ACC112 (cell line): ENCODE measurements at regions not wholly inside any gene's neighbourhood (a gene's known extent, or its start where the extent isn't known, plus 50 kb on each side); places are given as distances from the start of the nearest gene placed in this dataset.
"Not testable (repeated sequence)": the region's sequence is repeated elsewhere in the genome, so short reads cannot be mapped to it uniquely, and the experiment has no call there.

Experiments
- H2AFZ ChIP-seq: fragments of 200-600 bp; sonication (generic); one replicate; pipeline ENCODE4 v1.6.0; 2017; ENCODE audit warnings: antibody characterized with exemption, low read length; ENCODE audit not compliant: unreplicated experiment
- H3K27ac ChIP-seq: fragments of 200-600 bp; sonication (generic); 2 replicates; pipeline ENCODE4 v1.5.1; 2014; ENCODE audit warnings: low read depth, mild to moderate bottlenecking, antibody characterized with exemption, low read length, moderate library complexity
- H3K27me3 ChIP-seq: fragments of 200-600 bp; sonication (generic); 2 replicates; pipeline ENCODE4 v1.6.1; 2014; ENCODE audit warnings: mild to moderate bottlenecking, antibody characterized with exemption, low read length, moderate library complexity, mixed read lengths; ENCODE audit not compliant: insufficient read depth
- H3K36me3 ChIP-seq: fragments of 200-600 bp; sonication (generic); 2 replicates; pipeline ENCODE4 v1.6.1; 2016; ENCODE audit warnings: mild to moderate bottlenecking, antibody characterized with exemption, low read length, moderate library complexity, mixed read lengths; ENCODE audit not compliant: insufficient read depth
- H3K4me1 ChIP-seq: fragments of 200-600 bp; sonication (generic); one replicate; pipeline ENCODE4 v1.6.1; 2016; ENCODE audit warnings: low read length, mixed read lengths; ENCODE audit not compliant: insufficient read depth, unreplicated experiment, control insufficient read depth
- H3K4me3 ChIP-seq: fragments of 200-600 bp; sonication (generic); 2 replicates; pipeline ENCODE4 v1.5.1; 2014; ENCODE audit warnings: mild to moderate bottlenecking, low read depth, low read length
- H3K79me2 ChIP-seq: fragments of 200-600 bp; sonication (generic); one replicate; pipeline ENCODE4 v1.6.0; 2016; ENCODE audit warnings: low read length; ENCODE audit not compliant: control insufficient read depth, unreplicated experiment, insufficient read depth

- no peaks in the 10 kb centered on the region for H3K4me1 ChIP-seq
- H3K79me2 ChIP-seq = no peaks in the 10 kb centered on the region
- H3K27me3 ChIP-seq = no peaks in the 10 kb centered on the region
- no peak overlapping the region for H3K27ac ChIP-seq
- H2AFZ ChIP-seq = no peak overlapping the region
- H3K36me3 ChIP-seq = no peaks in the 10 kb centered on the region
- H3K4me3 ChIP-seq = no peak overlapping the region
These were observed 1098.3 kb downstream of the NAALADL2 start for GRCh38 chr3:175957427-175957826.

GRCh38 chr3:175956964-175957363 is 1097.8 kb downstream of the NAALADL2 start:
- Histone ChIP-seq H3K4me1 (no peaks in the 10 kb centered on the region), H3K79me2 (no peaks in the 10 kb centered on the region), H2AFZ (no peak overlapping the region), H3K27ac (no peak overlapping the region), H3K36me3 (no peaks in the 10 kb centered on the region), H3K27me3 (no peaks in the 10 kb centered on the region), H3K4me3 (no peak overlapping the region)

GRCh38 chr3:175951047-175951694 is 1092.0 kb downstream of the NAALADL2 start:
- Histone ChIP-seq H3K4me1 (peaks cover 6% of the 10 kb centered on the region), H3K36me3 (no peaks in the 10 kb centered on the region), H3K27me3 (no peaks in the 10 kb centered on the region), H3K27ac (no peak overlapping the region), H2AFZ (no peak overlapping the region), H3K79me2 (no peaks in the 10 kb centered on the region), H3K4me3 (no peak overlapping the region)

GRCh38 chr3:175948041-175948440 is 1088.9 kb downstream of the NAALADL2 start:
- H3K27ac ChIP-seq = no peak overlapping the region
- H3K79me2 ChIP-seq = no peaks in the 10 kb centered on the region
- H3K4me1 ChIP-seq = peaks cover 6% of the 10 kb centered on the region
- H3K36me3 ChIP-seq = no peaks in the 10 kb centered on the region
- no peaks in the 10 kb centered on the region for H3K27me3 ChIP-seq
- H2AFZ ChIP-seq = no peak overlapping the region
- no peak overlapping the region for H3K4me3 ChIP-seq

GRCh38 chr3:175941352-175941751 is 1082.2 kb downstream of the NAALADL2 start:
- Histone ChIP-seq H2AFZ (no peak overlapping the region), H3K4me3 (no peak overlapping the region), H3K27me3 (no peaks in the 10 kb centered on the region), H3K27ac (no peak overlapping the region), H3K79me2 (no peaks in the 10 kb centered on the region), H3K36me3 (no peaks in the 10 kb centered on the region), H3K4me1 (no peaks in the 10 kb centered on the region)

GRCh38 chr3:175940881-175941280 is 1081.7 kb downstream of the NAALADL2 start:
- no peak overlapping the region for H3K27ac ChIP-seq
- H3K79me2 ChIP-seq = no peaks in the 10 kb centered on the region
- H3K36me3 ChIP-seq = no peaks in the 10 kb centered on the region
- no peaks in the 10 kb centered on the region for H3K4me1 ChIP-seq
- no peak overlapping the region for H2AFZ ChIP-seq
- H3K4me3 ChIP-seq = no peak overlapping the region
- H3K27me3 ChIP-seq = no peaks in the 10 kb centered on the region

- no peak overlapping the region for H3K27ac ChIP-seq
- no peaks in the 10 kb centered on the region for H3K4me1 ChIP-seq
- H3K27me3 ChIP-seq = no peaks in the 10 kb centered on the region
- H2AFZ ChIP-seq = no peak overlapping the region
- no peaks in the 10 kb centered on the region for H3K79me2 ChIP-seq
- no peaks in the 10 kb centered on the region for H3K36me3 ChIP-seq
- H3K4me3 ChIP-seq = no peak overlapping the region
These were observed 1081.1 kb downstream of the NAALADL2 start for GRCh38 chr3:175940243-175940642.

GRCh38 chr3:175937367-175937766 is 1078.2 kb downstream of the NAALADL2 start:
- H3K4me3 ChIP-seq = not testable (repeated sequence)

GRCh38 chr3:175932586-175932985 is 1073.5 kb downstream of the NAALADL2 start:
- Histone ChIP-seq H3K27me3 (no peaks in the 10 kb centered on the region), H3K4me3 (no peak overlapping the region), H3K27ac (no peak overlapping the region), H3K79me2 (no peaks in the 10 kb centered on the region), H3K36me3 (no peaks in the 10 kb centered on the region), H3K4me1 (peaks cover 7% of the 10 kb centered on the region), H2AFZ (peak overlapping the region; percentile 97)

More at GRCh38 chr3:175937367-175937766, 1078.2 kb downstream of the NAALADL2 start:
- not testable (repeated sequence) for H3K79me2 ChIP-seq, H3K27ac ChIP-seq, H2AFZ ChIP-seq, H3K27me3 ChIP-seq, H3K4me1 ChIP-seq, H3K36me3 ChIP-seq

- Histone ChIP-seq H3K4me1 (no peaks in the 10 kb centered on the region), H3K4me3 (no peak overlapping the region), H3K27me3 (no peaks in the 10 kb centered on the region), H3K36me3 (no peaks in the 10 kb centered on the region), H3K79me2 (no peaks in the 10 kb centered on the region), H2AFZ (no peak overlapping the region), H3K27ac (no peak overlapping the region)
These were observed 1060.0 kb downstream of the NAALADL2 start for GRCh38 chr3:175919133-175919532.

- no peaks in the 10 kb centered on the region for H3K79me2 ChIP-seq
- H3K27ac ChIP-seq = no peak overlapping the region
- no peaks in the 10 kb centered on the region for H3K27me3 ChIP-seq
- no peak overlapping the region for H3K4me3 ChIP-seq
- H3K36me3 ChIP-seq = no peaks in the 10 kb centered on the region
- H3K4me1 ChIP-seq = no peaks in the 10 kb centered on the region
- H2AFZ ChIP-seq = peak overlapping the region; percentile 44
These were observed 1057.2 kb downstream of the NAALADL2 start for GRCh38 chr3:175916191-175916934.
